GM19324 (cell line): ENCODE measurements at regions not wholly inside any gene's neighbourhood (a gene's known extent, or its start where the extent isn't known, plus 50 kb on each side); places are given as distances from the start of the nearest gene placed in this dataset.

Experiments used
- ATAC-seq: cut with Tn5 transposase; IDR thresholded peaks from one replicate; pipeline ENCODE4 v1.9.1; 2021; ENCODE audit warnings: mild to moderate bottlenecking, moderate library complexity; ENCODE audit not compliant: unreplicated experiment, low FRiP score

DNA sequence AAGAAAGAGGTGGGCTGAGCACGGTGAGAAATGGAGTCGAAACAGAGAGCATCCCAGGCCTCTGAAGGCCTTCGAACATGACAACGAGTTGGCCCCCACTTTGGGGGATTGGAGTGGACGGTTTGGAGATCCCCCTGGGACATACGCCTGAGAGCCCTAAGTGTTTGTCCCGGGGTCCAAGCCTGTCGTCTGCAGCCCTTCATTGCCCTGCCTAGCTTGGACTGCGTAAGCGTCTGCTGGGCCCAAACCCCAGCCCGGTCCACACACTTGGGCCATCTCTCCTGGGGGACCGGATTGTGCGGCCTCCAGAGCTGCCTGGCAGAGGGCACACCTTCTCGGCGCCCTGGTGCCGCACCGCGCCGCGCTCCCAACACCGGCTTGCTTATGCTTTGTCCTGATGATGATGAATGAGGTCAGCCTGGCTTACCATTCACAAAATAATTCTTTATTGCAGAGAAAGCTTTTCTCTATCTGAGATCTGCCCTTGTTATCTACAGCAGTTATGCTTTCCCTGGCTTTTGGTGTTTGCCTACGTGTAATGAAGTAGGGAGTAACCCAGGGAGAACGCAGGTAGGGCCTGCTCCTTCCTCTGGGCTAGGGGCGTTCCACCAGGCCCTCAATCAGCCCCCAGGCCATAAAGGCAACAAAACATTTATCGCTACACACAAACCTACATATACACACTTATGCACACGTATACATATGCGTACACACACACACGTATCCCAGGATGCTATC is 85.9 kb upstream of the PPARA start:
- no peak for ATAC-seq

- no peak for ATAC-seq
Observed at GRCh38 chr22:46064966-46065666, 85.2 kb upstream of the PPARA start.

DNA sequence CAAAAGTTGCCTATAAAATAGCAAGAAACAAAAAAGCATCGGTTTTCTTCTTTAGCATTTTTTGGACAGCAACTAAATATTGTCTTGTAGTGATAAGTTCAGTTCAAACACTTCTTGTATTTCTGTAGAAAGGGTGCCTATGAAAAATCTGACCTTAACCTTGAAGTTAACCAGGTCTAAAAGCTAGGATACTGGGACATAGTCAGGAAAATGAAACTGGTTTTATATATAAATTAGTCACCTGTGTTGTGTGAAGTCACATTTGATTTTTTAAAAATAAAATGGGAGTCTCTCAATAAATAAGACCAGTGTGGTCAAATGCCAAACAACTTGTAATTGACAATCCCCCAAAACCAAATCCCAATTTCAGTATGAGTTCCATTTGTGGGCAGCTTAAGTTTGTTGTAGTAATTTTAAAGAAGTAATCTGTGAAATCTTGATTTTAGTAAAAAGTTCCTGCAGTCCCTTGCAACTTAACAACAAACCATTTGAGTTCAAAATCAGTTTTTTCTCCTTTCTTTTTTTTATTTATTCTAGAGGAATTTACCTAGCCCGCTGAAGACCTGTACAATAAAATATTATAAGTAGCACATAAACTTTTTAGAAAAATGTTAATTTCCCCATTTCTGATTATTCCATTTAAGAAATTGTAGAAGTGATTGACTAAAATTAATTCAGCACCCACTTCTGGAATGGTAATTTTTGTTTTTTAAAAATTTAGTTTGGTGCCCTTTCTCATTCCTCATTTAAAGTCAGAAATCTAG is 84.5 kb upstream of the PPARA start:
- no peak for ATAC-seq

DNA sequence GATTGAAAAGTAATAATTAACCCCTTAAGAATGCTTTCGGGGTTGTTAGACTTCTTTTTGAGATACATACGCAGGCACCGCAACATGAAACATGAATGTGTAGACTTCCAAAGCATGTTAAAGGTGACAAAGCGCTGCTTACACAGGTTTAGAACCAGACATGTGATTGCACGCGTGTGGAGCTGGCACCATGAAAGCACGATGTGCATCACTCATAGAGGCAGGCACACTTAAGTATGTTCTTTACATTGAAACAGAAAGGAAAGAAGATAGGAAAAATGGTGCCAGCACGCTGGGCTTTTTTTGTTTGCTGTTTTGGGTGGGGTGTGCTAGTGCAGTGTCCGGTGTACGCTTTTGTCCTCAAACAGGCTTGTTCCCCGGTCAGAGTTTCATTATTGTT is 83.6 kb upstream of the PPARA start:
- ATAC-seq, result no peak

DNA sequence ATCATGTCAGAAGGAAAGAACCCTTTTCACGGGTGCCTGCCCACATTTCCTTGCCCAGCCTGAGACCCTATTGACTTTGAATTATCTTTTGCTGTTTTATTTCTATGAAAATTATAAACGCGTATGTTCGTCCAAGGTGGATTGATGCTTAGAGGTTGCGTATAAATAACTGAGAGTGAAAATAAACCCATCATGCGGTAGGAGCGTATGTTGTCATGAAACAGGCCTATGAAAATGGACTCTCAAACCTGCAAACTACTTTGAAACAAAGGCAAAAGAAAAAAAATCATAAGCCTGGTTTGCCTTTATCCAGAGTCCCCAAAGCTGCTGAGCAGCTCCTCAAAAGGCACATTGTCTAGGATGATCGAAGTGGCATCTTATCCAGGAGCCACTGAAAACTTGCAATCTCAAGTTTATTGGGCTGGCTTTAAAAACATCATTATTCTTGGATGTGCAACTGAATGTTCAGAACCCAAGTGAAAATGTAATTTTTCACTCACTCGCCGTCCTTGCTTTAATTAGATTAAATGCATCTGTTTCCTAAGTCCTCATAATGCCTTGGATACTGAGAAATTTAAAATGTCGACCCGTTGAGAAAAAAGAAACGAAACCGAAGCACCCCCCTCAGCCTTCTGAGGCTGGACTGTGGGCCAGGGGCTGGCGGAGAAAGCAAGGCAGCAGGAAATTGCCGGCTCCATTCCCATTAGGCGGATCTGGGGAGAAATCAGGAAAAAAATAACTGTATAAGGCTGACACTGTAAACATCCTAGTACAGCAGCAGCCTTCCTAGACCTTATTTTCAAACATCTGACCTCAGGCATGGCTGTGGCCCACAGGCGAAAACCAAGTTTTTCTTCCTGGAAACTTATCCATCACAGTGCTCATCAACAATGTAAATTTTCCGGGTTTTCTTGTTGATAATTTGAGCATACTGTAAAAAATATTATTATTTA is 82.9 kb upstream of the PPARA start:
- no peak for ATAC-seq

- no peak for ATAC-seq
Observed at GRCh38 chr22:46068181-46068592, 82.1 kb upstream of the PPARA start.

DNA sequence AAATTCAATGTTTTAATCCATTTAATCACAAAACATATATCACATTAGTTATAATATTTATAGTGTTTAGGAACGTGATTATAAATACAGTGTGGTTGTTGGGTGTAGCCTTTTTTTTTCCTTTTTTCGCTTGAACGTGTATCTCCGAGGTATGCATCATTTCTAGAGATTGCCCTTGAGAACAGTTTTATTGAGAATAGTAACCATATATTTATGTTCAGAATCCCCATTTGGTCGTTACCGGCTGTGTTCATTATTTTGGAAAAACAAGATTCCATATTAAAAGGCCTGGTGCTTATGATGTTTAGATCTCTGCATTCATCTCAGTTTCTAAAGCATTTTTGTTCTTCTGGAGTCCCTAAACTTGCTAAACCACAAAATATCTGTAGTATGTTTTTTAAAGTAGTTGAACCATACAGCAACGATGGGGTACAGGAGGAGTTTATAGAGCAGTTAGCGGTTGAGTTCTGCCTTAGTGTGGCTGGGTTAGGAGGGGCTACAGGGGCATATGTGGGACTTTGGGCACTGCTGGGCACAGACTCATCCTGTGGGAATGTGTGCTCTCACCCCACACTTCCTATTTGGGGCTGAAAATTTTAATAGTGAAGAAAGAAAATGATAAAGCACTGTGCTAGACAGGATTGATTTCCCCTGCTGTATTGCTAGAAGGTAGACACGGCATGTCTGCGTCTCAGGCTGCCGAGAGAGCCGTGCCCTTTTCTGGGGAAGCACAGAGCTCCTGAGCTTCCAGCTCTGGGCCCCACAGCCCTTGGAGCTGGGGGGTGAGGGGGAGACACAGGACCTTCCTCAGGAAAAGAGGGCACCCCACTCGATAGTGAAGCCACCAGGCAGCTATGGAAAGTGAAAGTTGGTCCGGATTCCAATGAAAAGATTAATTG is 81.5 kb upstream of the PPARA start:
- ATAC-seq, result no peak

DNA sequence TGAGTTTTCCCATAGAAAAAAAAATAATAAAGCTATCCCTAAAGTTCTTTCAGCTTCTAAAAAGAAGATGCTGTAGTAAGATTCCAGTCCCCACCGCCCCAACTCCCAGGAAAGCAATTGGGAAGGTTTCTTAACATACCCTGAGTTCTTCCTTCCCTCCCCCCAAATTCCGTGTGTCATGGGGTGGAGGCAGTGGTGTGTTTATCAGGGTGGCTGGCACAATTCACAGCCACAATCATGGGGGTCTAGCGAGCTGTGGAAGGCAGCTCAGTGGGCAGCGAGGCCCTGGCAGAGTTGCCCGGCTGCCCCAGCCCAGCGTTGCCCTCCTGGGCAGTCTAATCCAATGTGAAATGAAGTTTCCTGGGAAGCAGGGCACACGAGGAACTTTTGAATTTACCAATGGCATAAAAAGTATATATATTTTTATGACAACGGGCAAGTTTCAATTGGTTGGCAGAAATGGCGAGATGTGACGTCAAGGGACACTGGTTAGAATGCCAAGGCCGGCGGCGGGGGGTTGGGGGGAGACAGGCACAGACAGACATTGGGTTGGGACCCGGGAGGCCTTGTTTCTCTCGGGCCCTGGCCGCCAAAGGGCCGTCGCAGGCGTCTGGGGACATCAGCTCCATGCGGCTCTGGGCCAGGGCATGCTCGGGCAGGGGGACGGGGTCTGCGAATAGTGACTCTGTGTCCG is 80.7 kb upstream of the PPARA start:
- ATAC-seq, result no peak

GRCh38 chr22:46070215-46070802 is 80.0 kb upstream of the PPARA start:
- no peak for ATAC-seq

DNA sequence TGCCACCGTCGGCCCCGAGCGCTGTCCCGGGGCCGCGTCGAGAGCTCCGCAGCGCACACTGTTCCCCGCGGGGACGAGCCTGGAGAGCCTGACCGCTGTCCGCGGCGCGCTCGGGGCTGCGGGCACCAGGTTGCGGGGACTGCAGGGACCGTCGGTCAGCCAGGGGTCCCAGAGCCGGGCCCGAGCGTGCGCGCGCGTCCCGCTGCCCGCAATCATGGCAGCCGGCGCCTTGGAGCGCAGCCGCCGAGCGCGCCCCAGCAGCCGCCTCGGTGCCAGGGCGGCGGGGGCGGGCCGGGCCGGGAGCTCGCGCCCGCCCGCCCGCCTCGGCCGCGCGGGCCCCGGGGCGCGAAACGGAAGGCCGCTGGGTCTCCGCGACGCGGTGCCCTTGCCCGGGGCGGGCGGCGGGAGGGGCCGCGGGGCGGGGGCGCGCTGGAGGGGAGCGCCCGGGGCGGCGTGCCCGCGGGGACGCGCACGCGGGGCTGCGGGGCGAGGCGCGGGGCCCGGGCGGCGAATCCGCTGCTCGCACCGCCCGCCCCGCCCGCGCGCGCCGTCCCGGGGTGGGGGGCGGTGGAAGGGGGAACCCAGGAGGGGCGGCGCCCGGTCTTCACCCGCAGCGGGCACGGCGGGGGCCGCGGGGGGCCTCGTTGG is 79.4 kb upstream of the PPARA start:
- ATAC-seq, result no peak

GRCh38 chr22:46071451-46072109 is 78.7 kb upstream of the PPARA start:
- ATAC-seq, result no peak

DNA sequence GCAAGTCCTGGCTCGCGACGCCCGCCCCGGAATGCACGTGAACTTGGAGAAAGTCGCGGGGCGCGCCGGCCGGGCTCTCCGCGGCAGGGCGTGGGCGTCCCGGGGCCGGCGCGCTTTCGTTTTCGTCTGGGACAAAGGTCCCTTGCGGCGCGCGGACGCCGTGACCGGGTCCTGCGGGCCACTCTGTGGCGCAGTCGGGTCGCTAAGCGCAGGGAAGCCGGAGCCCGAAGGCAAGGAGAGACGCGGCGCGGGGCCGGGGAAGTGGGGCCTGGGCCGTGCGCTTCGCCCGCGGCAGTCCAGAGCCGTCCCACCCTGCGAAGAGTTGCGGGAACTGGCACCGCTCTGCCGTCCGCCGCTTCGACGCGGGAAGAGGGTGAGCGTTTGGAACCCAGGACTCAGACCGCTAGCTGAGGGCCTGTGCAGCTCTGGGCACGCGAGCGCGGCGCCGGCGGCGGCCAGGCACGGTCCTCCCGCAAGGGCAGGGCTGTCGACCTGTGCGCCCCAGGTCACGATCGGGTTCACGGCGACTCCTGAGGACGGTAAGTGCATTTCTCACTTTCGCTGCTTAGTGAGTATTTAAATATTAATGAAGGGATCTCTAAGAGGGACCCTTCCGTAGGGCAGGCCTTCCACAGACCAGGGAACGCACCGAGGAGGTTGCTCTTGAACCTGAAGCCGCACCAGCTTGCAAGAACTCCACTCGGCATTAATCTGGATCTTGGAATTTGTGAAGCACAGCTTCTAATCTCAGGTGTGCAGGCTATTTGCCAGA is 78.0 kb upstream of the PPARA start:
- no peak for ATAC-seq

- no peak for ATAC-seq
Observed at GRCh38 chr22:46072981-46073682, 77.2 kb upstream of the PPARA start.

DNA sequence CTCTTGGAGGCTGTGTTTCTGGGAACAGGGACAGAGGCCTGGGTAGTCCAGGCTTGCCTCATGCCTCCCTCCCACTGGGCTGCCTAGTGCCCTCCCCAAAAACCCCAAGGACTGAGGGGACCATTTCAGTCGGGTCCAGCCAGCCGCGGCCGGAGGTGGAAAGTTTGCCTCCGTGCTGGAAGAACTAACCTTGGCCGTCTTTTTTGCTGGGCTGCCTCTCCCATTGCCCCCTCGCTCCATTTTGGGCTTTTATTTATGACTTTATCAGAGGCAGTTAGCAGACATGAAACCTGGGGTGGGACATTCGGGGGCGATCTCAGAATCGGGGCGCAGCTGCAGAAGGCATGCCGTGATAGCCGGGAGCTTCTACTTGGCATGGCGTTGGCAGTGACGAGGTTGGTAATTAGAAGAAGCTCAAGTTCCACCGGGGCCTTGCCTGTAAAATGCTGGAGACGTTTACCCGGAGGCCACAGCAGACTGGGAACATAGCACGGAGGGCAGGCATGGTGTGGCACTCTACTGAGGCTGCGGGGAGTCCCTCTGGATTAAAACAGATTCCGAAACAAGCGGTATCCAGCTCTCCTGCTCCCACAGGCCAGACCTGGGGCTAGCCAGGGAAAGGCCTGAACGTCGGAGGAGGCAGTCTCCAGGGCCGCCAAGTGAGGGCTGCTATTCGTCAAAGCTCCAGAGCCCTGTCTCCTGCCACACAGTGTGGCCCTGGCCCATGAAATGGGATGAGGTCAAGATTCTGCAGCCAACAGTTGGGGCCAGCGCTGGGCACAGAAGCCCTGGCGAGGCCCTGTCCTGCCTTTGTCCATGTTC is 76.4 kb upstream of the PPARA start:
- ATAC-seq, result no peak
